ENCODE measurements at regions not wholly inside any gene's neighbourhood (a gene's known extent, or its start where the extent isn't known, plus 50 kb on each side); places are given as distances from the start of the nearest gene placed in this dataset.

- peak; percentile 17 for DNase-seq (ENCODE audit: low read depth)
Measured at GRCh38 chr5:93794954-93795353, 53.6 kb upstream of the POU5F2 start.

GRCh38 chr5:93793159-93793781 lies 51.9 kb upstream of the POU5F2 start:
- DNase-seq (ENCODE audit: low read depth) = no peak

- no peak for DNase-seq (ENCODE audit: low read depth)
Measured at GRCh38 chr5:93791518-93791972, 50.1 kb upstream of the POU5F2 start.
